ENCODE measurements at regions not wholly inside any gene's neighbourhood (a gene's known extent, or its start where the extent isn't known, plus 50 kb on each side); places are given as distances from the start of the nearest gene placed in this dataset.

- intact Hi-C loops (cut with DNase I): no loop called here
- no peak for DNase-seq (ENCODE audit: low spot score)
These were observed 877.6 kb downstream of the SLC4A3 start for GRCh38 chr2:220504938-220505503.

GRCh38 chr2:220506466-220506865 is 879.0 kb downstream of the SLC4A3 start:
- no peak for DNase-seq (ENCODE audit: low spot score)
- intact Hi-C loops (cut with DNase I): no loop called here

GRCh38 chr2:220509096-220509757 is 881.8 kb downstream of the SLC4A3 start:
- intact Hi-C loops (cut with DNase I): no loop called here
- DNase-seq (ENCODE audit: low spot score): no peak

- intact Hi-C loops (cut with DNase I): no loop called here
- no peak for DNase-seq (ENCODE audit: low spot score)
These were observed 882.5 kb downstream of the SLC4A3 start for GRCh38 chr2:220509966-220510365.

GRCh38 chr2:220510668-220511067 is 883.2 kb downstream of the SLC4A3 start:
- DNase-seq (ENCODE audit: low spot score): no peak
- intact Hi-C loops (cut with DNase I): no loop called here

- DNase-seq (ENCODE audit: low spot score): no peak
- intact Hi-C loops (cut with DNase I): no loop called here
These were observed 885.0 kb downstream of the SLC4A3 start for GRCh38 chr2:220512419-220512818.

- intact Hi-C loops (cut with DNase I): no loop called here
- no peak for DNase-seq (ENCODE audit: low spot score)
These were observed 886.3 kb downstream of the SLC4A3 start for GRCh38 chr2:220513573-220514288.

GRCh38 chr2:220521551-220521950 is 894.1 kb downstream of the SLC4A3 start:
- intact Hi-C loops (cut with DNase I): no loop called here
- DNase-seq (ENCODE audit: low spot score): no peak

- intact Hi-C loops (cut with DNase I): no loop called here
- no peak for DNase-seq (ENCODE audit: low spot score)
These were observed 900.8 kb downstream of the SLC4A3 start for GRCh38 chr2:220528180-220528675.

- DNase-seq (ENCODE audit: low spot score): no peak
- intact Hi-C loops (cut with DNase I): no loop called here
These were observed 903.8 kb downstream of the SLC4A3 start for GRCh38 chr2:220531216-220531615.

- intact Hi-C loops (cut with DNase I): no loop called here
- DNase-seq (ENCODE audit: low spot score): no peak
These were observed 906.1 kb downstream of the SLC4A3 start for GRCh38 chr2:220533485-220533884.

- intact Hi-C loops (cut with DNase I): no loop called here
- DNase-seq (ENCODE audit: low spot score): no peak
These were observed 912.1 kb downstream of the SLC4A3 start for GRCh38 chr2:220539481-220539880.

GRCh38 chr2:220544049-220544448 is 916.6 kb downstream of the SLC4A3 start:
- intact Hi-C loops (cut with DNase I): no loop called here
- no peak for DNase-seq (ENCODE audit: low spot score)

- intact Hi-C loops (cut with DNase I): no loop called here
- no peak for DNase-seq (ENCODE audit: low spot score)
These were observed 923.7 kb downstream of the SLC4A3 start for GRCh38 chr2:220550995-220551700.

- DNase-seq (ENCODE audit: low spot score): no peak
- intact Hi-C loops (cut with DNase I): no loop called here
These were observed 925.5 kb downstream of the SLC4A3 start for GRCh38 chr2:220552790-220553535.

- intact Hi-C loops (cut with DNase I): no loop called here
- no peak for DNase-seq (ENCODE audit: low spot score)
These were observed 928.7 kb downstream of the SLC4A3 start for GRCh38 chr2:220555961-220556630.

- intact Hi-C loops (cut with DNase I): no loop called here
- no peak for DNase-seq (ENCODE audit: low spot score)
These were observed 929.2 kb downstream of the SLC4A3 start for GRCh38 chr2:220556658-220557057.

GRCh38 chr2:220560192-220560591 is 932.8 kb downstream of the SLC4A3 start:
- DNase-seq (ENCODE audit: low spot score): no peak
- intact Hi-C loops (cut with DNase I): no loop called here

Measured in cardiac septum (tissue), 1 donor.